HCT116 (cell line): ENCODE measurements at regions not wholly inside any gene's neighbourhood (a gene's known extent, or its start where the extent isn't known, plus 50 kb on each side); places are given as distances from the start of the nearest gene placed in this dataset.

Source experiments
- EZH2 ChIP-seq: fragments of 200-600 bp; sonication (generic); IDR thresholded peaks from 2 replicates; pipeline ENCODE4 v1.6.1; 2017; ENCODE audit warnings: antibody characterized with exemption, mixed run types
- TF ChIP-seq, protein P1 (sequence below): IDR thresholded peaks from 2 replicates; pipeline ENCODE4 v1.6.1; 2012
- TF ChIP-seq, protein P2 (sequence below), 3 experiments: fragments of 200-600 bp in 1 of 3; sonication (generic) in 1 of 3; IDR thresholded peaks in 2 of 3; conservative IDR thresholded peaks in 1 of 3; 2 replicates each; pipeline ENCODE4 v1.5.1; 2012 to 2017; ENCODE audit warnings: low read depth in 2 of 3, low read length in 2 of 3, antibody characterized with exemption in 1 of 3, borderline replicate concordance in 1 of 3, control low read depth in 1 of 3, mild to moderate bottlenecking in 1 of 3, mixed read lengths in 1 of 3, mixed run types in 1 of 3, moderate library complexity in 1 of 3; ENCODE audit not compliant: insufficient read depth in 1 of 3

DNA sequence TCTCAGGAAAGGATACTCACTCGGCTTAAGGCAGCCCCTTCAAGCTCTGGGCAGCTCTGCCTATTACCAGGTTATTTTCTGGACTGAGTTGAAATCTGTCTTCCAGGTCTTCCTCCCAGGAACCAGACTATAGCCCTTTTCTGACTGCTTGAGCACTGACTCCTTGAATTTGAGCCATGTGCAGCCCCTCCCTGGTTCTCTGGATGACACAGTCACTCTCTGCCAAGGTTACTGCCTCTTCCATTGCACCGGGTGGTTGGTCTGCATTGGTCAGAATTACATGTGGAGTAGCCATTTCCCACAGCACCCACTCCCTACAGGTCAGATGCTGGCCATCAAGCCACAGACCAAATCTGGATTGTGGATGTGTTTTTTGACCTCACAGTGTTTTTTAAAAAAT is 81.9 kb downstream of the KLF4 start:
- TF ChIP-seq, protein P1, sequence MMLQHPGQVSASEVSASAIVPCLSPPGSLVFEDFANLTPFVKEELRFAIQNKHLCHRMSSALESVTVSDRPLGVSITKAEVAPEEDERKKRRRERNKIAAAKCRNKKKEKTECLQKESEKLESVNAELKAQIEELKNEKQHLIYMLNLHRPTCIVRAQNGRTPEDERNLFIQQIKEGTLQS = no peak
- TF ChIP-seq, protein P2, sequence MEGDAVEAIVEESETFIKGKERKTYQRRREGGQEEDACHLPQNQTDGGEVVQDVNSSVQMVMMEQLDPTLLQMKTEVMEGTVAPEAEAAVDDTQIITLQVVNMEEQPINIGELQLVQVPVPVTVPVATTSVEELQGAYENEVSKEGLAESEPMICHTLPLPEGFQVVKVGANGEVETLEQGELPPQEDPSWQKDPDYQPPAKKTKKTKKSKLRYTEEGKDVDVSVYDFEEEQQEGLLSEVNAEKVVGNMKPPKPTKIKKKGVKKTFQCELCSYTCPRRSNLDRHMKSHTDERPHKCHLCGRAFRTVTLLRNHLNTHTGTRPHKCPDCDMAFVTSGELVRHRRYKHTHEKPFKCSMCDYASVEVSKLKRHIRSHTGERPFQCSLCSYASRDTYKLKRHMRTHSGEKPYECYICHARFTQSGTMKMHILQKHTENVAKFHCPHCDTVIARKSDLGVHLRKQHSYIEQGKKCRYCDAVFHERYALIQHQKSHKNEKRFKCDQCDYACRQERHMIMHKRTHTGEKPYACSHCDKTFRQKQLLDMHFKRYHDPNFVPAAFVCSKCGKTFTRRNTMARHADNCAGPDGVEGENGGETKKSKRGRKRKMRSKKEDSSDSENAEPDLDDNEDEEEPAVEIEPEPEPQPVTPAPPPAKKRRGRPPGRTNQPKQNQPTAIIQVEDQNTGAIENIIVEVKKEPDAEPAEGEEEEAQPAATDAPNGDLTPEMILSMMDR (IDR thresholded peaks at IDR 0.05 in 2 of 3, conservative IDR thresholded peaks at IDR 0.05 in 1 of 3; ENCODE audit: borderline replicate concordance in 1 of 3, insufficient read depth in 1 of 3, low read depth in 2 of 3, low read length in 2 of 3) = no peak
- TF ChIP-seq EZH2 = no peak
